HEK293T (cell line): ENCODE measurements at regions not wholly inside any gene's neighbourhood (a gene's known extent, or its start where the extent isn't known, plus 50 kb on each side); places are given as distances from the start of the nearest gene placed in this dataset.

ENCODE experiments used
- CTCF ChIA-PET: fragments of 350-600 bp; formaldehyde crosslinking; extraction: SDS; loops from one replicate; lab custom pipeline; 2021; ENCODE audit warnings: antibody characterized with exemption, inconsistent platforms; lab: Yijun Ruan, JAX
- POLR2A ChIA-PET: fragments of 350-600 bp; formaldehyde crosslinking; extraction: SDS; loops from one replicate; lab custom pipeline; 2020; ENCODE audit warnings: antibody characterized with exemption, inconsistent platforms; lab: Yijun Ruan, JAX
- DNase-seq: peaks from one replicate; pipeline ENCODE4 v3.0.0; 2012; ENCODE audit warnings: mixed read lengths; ENCODE audit errors: extremely low spot score
- ARNT ChIP-seq: fragments of 450-650 bp; IDR thresholded peaks from 2 replicates; pipeline ENCODE4 v1.6.1; 2017; ENCODE audit warnings: mild to moderate bottlenecking
- BHLHE40 ChIP-seq: fragments of 450-650 bp; IDR thresholded peaks from 2 replicates; pipeline ENCODE4 v1.6.1; 2016; ENCODE audit warnings: mild to moderate bottlenecking, moderate library complexity, borderline replicate concordance
- CTBP1 ChIP-seq: fragments of 450-650 bp; IDR thresholded peaks from 2 replicates; pipeline ENCODE4 v1.6.1; 2016; ENCODE audit warnings: borderline replicate concordance
- ELF4 ChIP-seq: fragments of 450-650 bp; IDR thresholded peaks from 2 replicates; pipeline ENCODE4 v1.6.1; 2017; ENCODE audit warnings: antibody characterized with exemption
- FOXA1 ChIP-seq: fragments of 450-650 bp; IDR thresholded peaks from 2 replicates; pipeline ENCODE4 v1.6.1; 2016; ENCODE audit warnings: mild to moderate bottlenecking
- FOXK2 ChIP-seq: fragments of 450-650 bp; IDR thresholded peaks from 2 replicates; pipeline ENCODE4 v1.6.1; 2016; ENCODE audit warnings: mild to moderate bottlenecking
- FOXM1 ChIP-seq: fragments of 450-650 bp; IDR thresholded peaks from 2 replicates; pipeline ENCODE4 v1.6.1; 2017; ENCODE audit warnings: mild to moderate bottlenecking, borderline replicate concordance
- HDGF ChIP-seq: fragments of 450-650 bp; IDR thresholded peaks from 2 replicates; pipeline ENCODE4 v1.6.1; 2017; ENCODE audit warnings: antibody characterized with exemption, borderline replicate concordance
- L3MBTL2 ChIP-seq: fragments of 450-650 bp; conservative IDR thresholded peaks from 2 replicates; pipeline ENCODE4 v1.6.1; 2016; ENCODE audit warnings: mild to moderate bottlenecking
- LEF1 ChIP-seq: fragments of 450-650 bp; IDR thresholded peaks from 2 replicates; pipeline ENCODE4 v1.6.1; 2017; ENCODE audit warnings: mild to moderate bottlenecking, borderline replicate concordance
- NFRKB ChIP-seq: fragments of 450-650 bp; IDR thresholded peaks from 2 replicates; pipeline ENCODE4 v1.6.1; 2016; ENCODE audit warnings: mild to moderate bottlenecking, moderate library complexity
- SP1 ChIP-seq: fragments of 450-650 bp; IDR thresholded peaks from 2 replicates; pipeline ENCODE4 v1.6.1; 2017
- SUZ12 ChIP-seq: fragments of 450-650 bp; IDR thresholded peaks from 2 replicates; pipeline ENCODE4 v1.6.1; 2016; ENCODE audit warnings: mild to moderate bottlenecking
- TARDBP ChIP-seq: fragments of 450-650 bp; IDR thresholded peaks from 2 replicates; pipeline ENCODE4 v1.6.1; 2016
- ZNF384 ChIP-seq: fragments of 450-650 bp; IDR thresholded peaks from 2 replicates; pipeline ENCODE4 v1.6.1; 2016
- TF ChIP-seq, protein P1 (sequence below): fragments of 450-650 bp; IDR thresholded peaks from 2 replicates; pipeline ENCODE4 v1.6.1; 2016

DNA sequence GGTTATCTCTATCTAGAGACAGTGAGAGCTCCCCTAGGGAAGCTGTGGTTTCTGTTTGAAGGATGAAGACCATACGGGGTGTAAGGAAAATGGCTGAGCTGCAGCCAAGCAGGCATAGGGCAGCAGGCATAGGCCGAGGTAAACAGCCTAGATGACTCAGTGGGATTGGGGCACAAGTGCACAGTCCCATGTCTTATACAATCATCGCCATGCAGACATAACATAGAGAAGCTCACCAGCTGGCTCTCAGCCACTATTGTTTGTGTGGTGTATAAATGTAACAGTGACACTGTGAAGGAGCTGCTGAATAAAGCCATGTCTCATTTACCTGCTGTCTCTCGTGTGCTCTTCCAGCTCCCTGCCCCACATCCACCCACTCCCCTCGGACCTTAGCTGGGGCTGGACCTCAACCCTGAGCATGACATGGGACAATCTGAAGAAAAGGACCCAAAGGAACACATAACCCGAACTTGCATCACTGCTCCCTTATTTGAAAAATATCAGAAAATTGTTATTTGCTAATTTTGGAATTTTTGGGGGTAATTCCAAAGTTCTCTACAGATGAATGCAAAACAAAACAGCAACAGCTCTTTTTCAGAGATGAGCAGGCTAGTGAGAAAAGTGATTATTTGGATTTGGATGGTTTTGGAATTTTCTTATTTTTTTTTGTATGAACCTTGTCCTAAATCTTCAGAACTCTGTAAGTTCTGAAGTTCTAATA, 582.7 kb downstream of the REEP3 start:
- CTCF ChIA-PET: interaction anchor here (0.6 to 0.9 kb wide), 2 partner anchors 12 to 820 kb away, joined by 3 to 4 read pairs; no protein-coding TSS in a partner anchor
- no peak for DNase-seq
- TF ChIP-seq FOXM1: no peak
- TF ChIP-seq CTBP1: no peak
- no peak for TF ChIP-seq HDGF
- TF ChIP-seq LEF1: no peak
- TF ChIP-seq SUZ12: no peak
- no peak for TF ChIP-seq FOXK2
- no peak for TF ChIP-seq BHLHE40
- TF ChIP-seq ZNF384: no peak
- POLR2A ChIA-PET: no interaction called here

DNA sequence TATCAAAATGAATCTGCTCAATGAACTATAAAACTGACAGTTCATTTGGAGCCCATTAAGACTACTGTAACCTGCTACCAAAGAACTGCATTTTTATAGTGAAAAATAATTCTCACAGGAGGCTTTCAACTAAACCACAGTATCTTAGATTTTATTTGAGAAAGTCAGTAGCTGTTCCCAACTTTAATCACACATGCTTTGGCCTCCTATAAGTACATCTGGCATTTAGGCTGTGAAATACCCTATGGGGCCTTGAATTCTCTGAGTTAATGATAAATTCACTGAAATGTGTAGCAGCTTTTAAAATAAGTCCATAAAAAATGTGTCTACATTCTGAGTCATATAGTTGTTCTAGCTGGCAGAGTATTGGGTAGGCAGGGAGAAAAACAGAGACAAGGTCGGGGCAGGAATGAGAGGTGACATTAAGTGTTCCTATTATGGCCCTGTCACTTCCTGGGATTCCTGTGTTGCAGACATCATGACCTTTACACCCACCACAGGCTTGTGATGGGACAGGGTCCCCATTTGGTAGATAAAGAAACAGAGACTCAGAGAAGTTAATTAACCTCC, 588.8 kb downstream of the REEP3 start:
- CTCF ChIA-PET: no interaction called here
- no peak for TF ChIP-seq FOXM1
- no peak for TF ChIP-seq BHLHE40
- no peak for TF ChIP-seq FOXK2
- no peak for TF ChIP-seq ZNF384
- TF ChIP-seq ELF4: no peak
- TF ChIP-seq L3MBTL2: no peak
- TF ChIP-seq TARDBP: no peak
- TF ChIP-seq SUZ12: no peak
- no peak for TF ChIP-seq HDGF
- TF ChIP-seq CTBP1: no peak
- TF ChIP-seq FOXA1: no peak
- DNase-seq: no peak
- POLR2A ChIA-PET: no interaction called here

DNA sequence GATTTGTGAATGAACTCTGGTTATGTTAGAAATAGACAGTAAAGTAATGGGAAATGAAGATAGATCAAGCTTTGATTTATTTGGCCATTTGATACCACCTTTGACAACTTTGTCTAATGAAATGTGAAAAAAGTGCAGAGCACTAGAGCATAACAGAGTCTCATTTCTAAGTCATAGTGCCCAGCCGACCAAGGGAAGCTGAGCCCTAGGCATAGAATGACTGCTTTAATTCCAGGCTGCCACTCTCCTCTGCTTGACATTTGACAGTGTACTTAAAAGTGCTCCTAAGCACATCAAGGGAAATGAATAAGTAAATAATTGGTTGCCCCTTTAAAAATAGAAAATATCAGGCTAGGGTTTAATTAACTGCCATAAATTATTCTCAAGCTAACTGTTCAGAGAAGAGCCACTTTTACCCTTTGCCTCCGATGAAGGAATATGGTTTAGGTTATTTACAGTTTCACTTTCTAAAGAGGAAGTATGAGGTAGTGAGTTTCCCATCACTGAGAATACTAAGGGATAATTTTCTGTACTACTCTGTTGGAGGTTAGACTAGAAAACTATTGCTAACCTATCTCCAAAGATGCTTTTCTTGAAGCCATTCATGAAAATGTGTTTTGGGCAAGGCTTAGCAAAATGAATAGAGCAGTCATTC, 591.6 kb downstream of the REEP3 start:
- POLR2A ChIA-PET: no interaction called here
- CTCF ChIA-PET: no interaction called here
- DNase-seq: no peak
- TF ChIP-seq ARNT: no peak
- no peak for TF ChIP-seq L3MBTL2
- TF ChIP-seq FOXM1: no peak
- no peak for TF ChIP-seq FOXA1
- TF ChIP-seq SUZ12: no peak

DNA sequence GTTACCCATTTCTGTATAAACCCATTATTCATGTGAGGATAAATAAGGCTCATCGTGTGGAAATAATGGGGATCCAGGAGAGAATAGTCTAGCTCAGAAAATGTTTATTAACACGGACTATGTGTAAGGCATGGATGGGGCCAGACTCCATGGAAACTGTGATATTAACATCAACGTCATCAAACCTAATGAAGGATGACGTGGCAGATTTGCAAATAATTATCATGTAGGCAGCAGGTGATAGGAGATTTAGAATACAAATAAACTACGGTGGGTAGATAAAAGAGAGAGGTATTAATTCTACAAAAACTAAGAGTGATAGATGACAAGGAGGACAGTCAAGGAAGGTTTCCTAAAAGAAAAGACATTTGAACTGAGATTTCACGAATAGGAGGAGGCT, 592.2 kb downstream of the REEP3 start:
- ChIA-PET CTCF (interaction anchor here (0.7 kb wide), 1 partner anchor 148 kb away, joined by 3 read pairs; no protein-coding TSS in a partner anchor), POLR2A (no interaction called here)
- DNase-seq: no peak
- TF ChIP-seq CTBP1: no peak
- TF ChIP-seq NFRKB: no peak
- no peak for TF ChIP-seq ARNT
- TF ChIP-seq FOXK2: no peak
- no peak for TF ChIP-seq SUZ12
- TF ChIP-seq BHLHE40: no peak
- TF ChIP-seq TARDBP: no peak
- TF ChIP-seq HDGF: no peak
- TF ChIP-seq, protein P1, sequence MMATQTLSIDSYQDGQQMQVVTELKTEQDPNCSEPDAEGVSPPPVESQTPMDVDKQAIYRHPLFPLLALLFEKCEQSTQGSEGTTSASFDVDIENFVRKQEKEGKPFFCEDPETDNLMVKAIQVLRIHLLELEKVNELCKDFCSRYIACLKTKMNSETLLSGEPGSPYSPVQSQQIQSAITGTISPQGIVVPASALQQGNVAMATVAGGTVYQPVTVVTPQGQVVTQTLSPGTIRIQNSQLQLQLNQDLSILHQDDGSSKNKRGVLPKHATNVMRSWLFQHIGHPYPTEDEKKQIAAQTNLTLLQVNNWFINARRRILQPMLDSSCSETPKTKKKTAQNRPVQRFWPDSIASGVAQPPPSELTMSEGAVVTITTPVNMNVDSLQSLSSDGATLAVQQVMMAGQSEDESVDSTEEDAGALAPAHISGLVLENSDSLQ: no peak
- TF ChIP-seq FOXA1: no peak
- TF ChIP-seq L3MBTL2: no peak
- no peak for TF ChIP-seq SP1
- no peak for TF ChIP-seq ZNF384

DNA sequence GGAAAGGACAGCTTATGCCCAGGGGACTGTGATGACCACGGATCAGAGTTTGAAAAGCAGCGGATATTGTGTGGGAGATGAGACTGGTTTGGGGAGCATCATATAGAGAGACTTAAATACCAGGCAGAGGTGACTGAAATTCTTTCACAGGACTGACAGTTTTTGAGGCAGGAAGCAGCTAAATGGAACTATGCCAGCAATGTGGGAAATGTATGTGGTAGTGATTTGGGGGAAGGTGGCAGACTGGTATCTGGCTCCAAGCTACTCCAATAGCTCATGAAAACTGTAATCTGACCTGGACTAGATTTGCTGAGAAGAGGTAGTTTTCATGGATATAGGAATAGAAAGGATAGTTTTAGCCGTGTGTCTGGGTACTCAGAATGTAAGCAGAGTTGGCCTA, 592.6 kb downstream of the REEP3 start:
- TF ChIP-seq BHLHE40: no peak
- TF ChIP-seq FOXA1: no peak
- no peak for TF ChIP-seq CTBP1
- TF ChIP-seq ELF4: no peak
- TF ChIP-seq LEF1: no peak
- TF ChIP-seq SP1: no peak
- TF ChIP-seq FOXM1: no peak
- no peak for TF ChIP-seq FOXK2
- POLR2A ChIA-PET: no interaction called here
- DNase-seq: no peak
- CTCF ChIA-PET: interaction anchor here (0.6 to 0.7 kb wide), 2 partner anchors 147 to 244 kb away, joined by 3 read pairs; no protein-coding TSS in a partner anchor

DNA sequence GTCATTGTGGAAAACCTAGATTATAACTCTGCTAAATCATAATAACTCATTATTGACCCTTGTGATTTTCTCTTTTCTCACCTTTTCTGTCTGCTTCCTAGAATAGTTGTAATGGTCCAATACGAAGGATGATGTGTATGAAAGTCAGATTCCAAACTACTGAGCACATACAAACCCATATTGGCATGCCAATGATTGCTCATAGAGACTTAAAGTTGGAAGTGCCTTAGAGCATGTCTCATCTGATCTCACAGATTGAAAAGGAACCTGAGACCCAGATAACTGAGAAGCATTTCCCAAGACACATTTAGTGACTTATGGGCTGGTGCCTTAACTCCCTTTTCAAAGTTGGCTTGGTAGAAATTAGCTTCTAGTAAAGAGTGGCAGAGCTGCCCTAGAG, 594.3 kb downstream of the REEP3 start:
- POLR2A ChIA-PET: no interaction called here
- DNase-seq: no peak
- TF ChIP-seq L3MBTL2 (no peak), FOXM1 (no peak), HDGF (no peak), ELF4 (no peak), ZNF384 (no peak), SUZ12 (no peak), FOXK2 (no peak), TARDBP (no peak), SP1 (no peak), BHLHE40 (no peak), CTBP1 (no peak), ARNT (no peak)
- TF ChIP-seq, protein P1: no peak
- CTCF ChIA-PET: interaction anchor here (0.8 to 1.1 kb wide), 5 partner anchors 9 to 599 kb away, joined by 3 to 4 read pairs (median 3); no protein-coding TSS in a partner anchor
